ENCODE measurements at regions not wholly inside any gene's neighbourhood (a gene's known extent, or its start where the extent isn't known, plus 50 kb on each side); places are given as distances from the start of the nearest gene placed in this dataset.

DNA sequence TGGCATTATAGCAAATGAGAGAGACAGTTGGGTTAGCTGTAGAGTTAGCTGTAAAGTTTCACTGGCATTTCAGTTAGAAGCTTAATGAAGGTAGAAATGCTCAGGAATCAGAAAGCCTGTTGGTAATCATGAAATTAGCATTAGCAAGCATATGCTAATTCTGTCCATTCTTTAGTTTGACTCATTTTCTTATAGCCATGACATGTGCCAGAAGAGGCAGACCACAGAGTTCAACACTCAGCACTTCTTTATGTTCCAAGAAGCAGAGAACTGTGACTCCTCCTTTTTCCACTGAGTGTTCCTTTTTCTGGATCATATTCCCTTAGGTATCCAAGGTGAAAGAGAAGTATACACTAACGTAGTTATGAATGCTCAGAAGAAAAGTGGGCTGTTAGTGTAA, 276.2 kb upstream of the SGO1 start:
- TF ChIP-seq CTCF (IDR thresholded peaks at IDR 0.05), result no peak

GRCh38 chr3:20458994-20459716, 273.1 kb upstream of the SGO1 start:
- H3K27me3 Mint-ChIP-seq (ENCODE audit: unreplicated experiment), result no peaks in the 10 kb centered on the region
- no peaks in the 10 kb centered on the region for H3K4me1 Mint-ChIP-seq (ENCODE audit: unreplicated experiment)
- DNase-seq (ENCODE audit: extremely low spot score, unreplicated experiment), result no peak
- no peak overlapping the region for H3K4me3 Mint-ChIP-seq (ENCODE audit: unreplicated experiment)
- H3K36me3 Mint-ChIP-seq (ENCODE audit: unreplicated experiment), result no peaks in the 10 kb centered on the region
- no peak overlapping the region for H3K27ac Mint-ChIP-seq (ENCODE audit: unreplicated experiment)
- no peak for TF ChIP-seq CTCF (IDR thresholded peaks at IDR 0.05)
- peaks cover 10% of the 10 kb centered on the region for H3K9me3 Mint-ChIP-seq (ENCODE audit: unreplicated experiment)

More for the DNA sequence above, 276.2 kb upstream of the SGO1 start:
- Mint-ChIP-seq H3K4me3 (ENCODE audit: unreplicated experiment) (no peak overlapping the region), H3K4me1 (ENCODE audit: unreplicated experiment) (no peaks in the 10 kb centered on the region), H3K27me3 (ENCODE audit: unreplicated experiment) (no peaks in the 10 kb centered on the region), H3K27ac (ENCODE audit: unreplicated experiment) (no peak overlapping the region), H3K36me3 (ENCODE audit: unreplicated experiment) (no peaks in the 10 kb centered on the region), H3K9me3 (ENCODE audit: unreplicated experiment) (peaks cover 11% of the 10 kb centered on the region)
- no peak for DNase-seq (ENCODE audit: extremely low spot score, unreplicated experiment)

GRCh38 chr3:20456511-20456910, 270.5 kb upstream of the SGO1 start:
- TF ChIP-seq CTCF (IDR thresholded peaks at IDR 0.05), result no peak
- no peaks in the 10 kb centered on the region for H3K36me3 Mint-ChIP-seq (ENCODE audit: unreplicated experiment)
- no peaks in the 10 kb centered on the region for H3K4me1 Mint-ChIP-seq (ENCODE audit: unreplicated experiment)
- H3K27me3 Mint-ChIP-seq (ENCODE audit: unreplicated experiment), result peaks cover 2% of the 10 kb centered on the region
- no peak overlapping the region for H3K27ac Mint-ChIP-seq (ENCODE audit: unreplicated experiment)
- no peak for DNase-seq (ENCODE audit: extremely low spot score, unreplicated experiment)
- H3K9me3 Mint-ChIP-seq (ENCODE audit: unreplicated experiment), result peaks cover 18% of the 10 kb centered on the region
- H3K4me3 Mint-ChIP-seq (ENCODE audit: unreplicated experiment), result no peak overlapping the region

DNA sequence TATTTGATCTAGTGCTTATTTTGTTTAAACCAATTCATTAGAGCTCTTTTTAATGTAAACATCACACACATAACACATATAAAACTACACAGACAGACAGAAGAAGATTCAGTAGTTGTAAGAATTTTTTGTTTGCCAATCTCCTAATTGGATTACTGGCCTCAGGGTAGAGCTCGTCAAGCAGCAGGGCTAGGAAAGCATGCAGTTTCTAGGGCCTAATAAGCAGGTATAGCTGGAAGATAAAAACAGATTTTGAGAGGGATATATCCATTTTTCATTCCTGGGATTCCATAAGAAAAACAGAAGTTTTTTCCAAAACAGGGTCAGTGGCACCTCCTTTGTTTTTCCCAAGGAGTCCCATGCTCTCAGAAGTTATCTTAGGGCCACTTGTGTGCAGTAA, 265.2 kb upstream of the SGO1 start:
- TF ChIP-seq CTCF (IDR thresholded peaks at IDR 0.05), result no peak
- Mint-ChIP-seq H3K4me3 (ENCODE audit: unreplicated experiment) (no peak overlapping the region), H3K4me1 (ENCODE audit: unreplicated experiment) (no peaks in the 10 kb centered on the region), H3K27ac (ENCODE audit: unreplicated experiment) (no peak overlapping the region), H3K36me3 (ENCODE audit: unreplicated experiment) (no peaks in the 10 kb centered on the region), H3K27me3 (ENCODE audit: unreplicated experiment) (peaks cover 2% of the 10 kb centered on the region), H3K9me3 (ENCODE audit: unreplicated experiment) (peaks cover 16% of the 10 kb centered on the region)
- no peak for DNase-seq (ENCODE audit: extremely low spot score, unreplicated experiment)

GRCh38 chr3:20450611-20451010, 264.6 kb upstream of the SGO1 start:
- TF ChIP-seq CTCF (IDR thresholded peaks at IDR 0.05), result no peak
- Mint-ChIP-seq H3K4me3 (ENCODE audit: unreplicated experiment) (no peak overlapping the region), H3K4me1 (ENCODE audit: unreplicated experiment) (no peaks in the 10 kb centered on the region), H3K27ac (ENCODE audit: unreplicated experiment) (no peak overlapping the region), H3K9me3 (ENCODE audit: unreplicated experiment) (peaks cover 16% of the 10 kb centered on the region), H3K27me3 (ENCODE audit: unreplicated experiment) (peaks cover 2% of the 10 kb centered on the region), H3K36me3 (ENCODE audit: unreplicated experiment) (no peaks in the 10 kb centered on the region)
- no peak for DNase-seq (ENCODE audit: extremely low spot score, unreplicated experiment)

Measured in osteocyte (in vitro differentiated cells).